ENCODE measurements at regions not wholly inside any gene's neighbourhood (a gene's known extent, or its start where the extent isn't known, plus 50 kb on each side); places are given as distances from the start of the nearest gene placed in this dataset.

DNA sequence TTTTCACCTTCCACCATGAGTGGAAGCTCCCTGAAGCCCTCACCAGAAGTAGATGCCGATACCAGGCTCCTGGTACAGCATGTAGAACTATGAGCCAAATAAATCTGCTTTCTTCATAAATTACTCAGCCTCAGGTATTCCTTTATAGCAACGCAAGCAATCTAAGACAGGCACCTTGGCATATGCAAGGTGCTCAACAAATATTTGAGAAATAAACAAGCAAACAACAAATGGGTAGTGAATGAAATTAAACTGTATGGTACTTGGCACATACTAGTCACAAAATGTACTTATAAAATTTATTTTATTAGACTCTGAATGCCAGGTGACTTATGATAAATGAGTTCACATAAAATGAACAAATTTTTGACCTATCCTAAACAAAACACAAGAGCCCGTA lies 220.3 kb downstream of the MAFB start:
- TF ChIP-seq SPI1 (IDR thresholded peaks at IDR 0.05; ENCODE audit: low read depth, low read length): no peak
- TF ChIP-seq POLR2A (IDR thresholded peaks at IDR 0.05; ENCODE audit: low read depth, low read length): no peak
- no peak for TF ChIP-seq POLR2AphosphoS5 (IDR thresholded peaks at IDR 0.05; ENCODE audit: low read depth, low read length)

Measured in GM12891 (cell line).